Panc1 (cell line): ENCODE measurements at regions not wholly inside any gene's neighbourhood (a gene's known extent, or its start where the extent isn't known, plus 50 kb on each side); places are given as distances from the start of the nearest gene placed in this dataset.

Experiments
- CTCF ChIP-seq: fragments of 450-650 bp; IDR thresholded peaks from 2 replicates; pipeline ENCODE4 v1.5.1; 2017; ENCODE audit warnings: mild to moderate bottlenecking
- POLR2AphosphoS5 ChIP-seq: IDR thresholded peaks from 2 replicates; pipeline ENCODE4 v1.6.1; 2012; ENCODE audit warnings: mild to moderate bottlenecking, low read depth, low read length, moderate library complexity
- SIN3A ChIP-seq: IDR thresholded peaks from 2 replicates; pipeline ENCODE4 v1.6.1; 2012; ENCODE audit warnings: low read depth, mild to moderate bottlenecking, low read length, moderate library complexity, borderline replicate concordance; ENCODE audit not compliant: insufficient read depth

GRCh38 chrX:5402461-5402860 is 826.2 kb downstream of the NLGN4X start:
- no peak for TF ChIP-seq POLR2AphosphoS5
- no peak for TF ChIP-seq CTCF
- TF ChIP-seq SIN3A, result no peak
